ENCODE measurements at regions not wholly inside any gene's neighbourhood (a gene's known extent, or its start where the extent isn't known, plus 50 kb on each side); places are given as distances from the start of the nearest gene placed in this dataset.

- TF ChIP-seq REST (tag by site-specific recombination; IDR thresholded peaks at IDR 0.05) (no peak), FEZF1 (tag by site-specific recombination; IDR thresholded peaks at IDR 0.05) (no peak), ZBTB8A (tag by site-specific recombination; IDR thresholded peaks at IDR 0.05) (no peak), ZNF747 (tag by site-specific recombination; IDR thresholded peaks at IDR 0.05) (no peak)
Measured at GRCh38 chr16:8110572-8111514, 479.5 kb downstream of the TMEM114 start.
